CD4-positive, alpha-beta T cell treated with Interleukin-10 for 1 hour (primary cell): ENCODE measurements at regions not wholly inside any gene's neighbourhood (a gene's known extent, or its start where the extent isn't known, plus 50 kb on each side); places are given as distances from the start of the nearest gene placed in this dataset.
A peak's percentile ranks its signal among the peaks of the same experiment; 100 is the strongest.
"Not testable (repeated sequence)": the region's sequence is repeated elsewhere in the genome, so short reads cannot be mapped to it uniquely, and the experiment has no call there.

ENCODE experiments used
- DNase-seq: peaks from one replicate; pipeline ENCODE4 v3.0.0-alpha.2; 2020

GRCh38 chr1:149635290-149635899, 51.7 kb downstream of the PPIAL4C start:
- peak; percentile 55 for DNase-seq

- DNase-seq: peak; percentile 92
Measured at GRCh38 chr1:149636286-149637122, 52.9 kb downstream of the PPIAL4C start.

- DNase-seq: not testable (repeated sequence)
Measured at GRCh38 chr1:149638481-149638880, 54.8 kb downstream of the PPIAL4C start.

- not testable (repeated sequence) for DNase-seq
Measured at GRCh38 chr1:149638901-149639658, 55.4 kb downstream of the PPIAL4C start.

GRCh38 chr1:149641179-149641578, 57.5 kb downstream of the PPIAL4C start:
- DNase-seq: not testable (repeated sequence)

GRCh38 chr1:149644818-149645217, 61.2 kb downstream of the PPIAL4C start:
- DNase-seq: not testable (repeated sequence)

GRCh38 chr1:149646360-149647017, 62.8 kb downstream of the PPIAL4C start:
- peak; percentile 28 for DNase-seq

- peak; percentile 16 for DNase-seq
Measured at GRCh38 chr1:149647018-149647373, 63.3 kb downstream of the PPIAL4C start.

- DNase-seq: not testable (repeated sequence)
Measured at GRCh38 chr1:149657750-149658149, 74.1 kb downstream of the PPIAL4C start.

- DNase-seq: not testable (repeated sequence)
Measured at GRCh38 chr1:149658175-149658574, 74.5 kb downstream of the PPIAL4C start.

GRCh38 chr1:149664624-149665023, 81.0 kb downstream of the PPIAL4C start:
- not testable (repeated sequence) for DNase-seq

- DNase-seq: not testable (repeated sequence)
Measured at GRCh38 chr1:149665033-149665432, 81.4 kb downstream of the PPIAL4C start.

- not testable (repeated sequence) for DNase-seq
Measured at GRCh38 chr1:149665528-149665927, 81.9 kb downstream of the PPIAL4C start.

GRCh38 chr1:149673231-149673909, 89.7 kb downstream of the PPIAL4C start:
- not testable (repeated sequence) for DNase-seq

GRCh38 chr1:149674921-149675320, 91.3 kb downstream of the PPIAL4C start:
- not testable (repeated sequence) for DNase-seq

- not testable (repeated sequence) for DNase-seq
Measured at GRCh38 chr1:149677359-149677758, 93.7 kb downstream of the PPIAL4C start.

- DNase-seq: not testable (repeated sequence)
Measured at GRCh38 chr1:149686593-149687238, 95.8 kb upstream of the FCGR1A start.

GRCh38 chr1:149691399-149691798, 91.1 kb upstream of the FCGR1A start:
- DNase-seq: not testable (repeated sequence)

- DNase-seq: peak; percentile 33
Measured at GRCh38 chr1:149692804-149693539, 89.5 kb upstream of the FCGR1A start.

- DNase-seq: peak; percentile 3
Measured at GRCh38 chr1:149695066-149695465, 87.4 kb upstream of the FCGR1A start.

- not testable (repeated sequence) for DNase-seq
Measured at GRCh38 chr1:149700220-149700619, 82.3 kb upstream of the FCGR1A start.
